ENCODE measurements at regions not wholly inside any gene's neighbourhood (a gene's known extent, or its start where the extent isn't known, plus 50 kb on each side); places are given as distances from the start of the nearest gene placed in this dataset.

GRCh38 chr5:171581781-171582180, 162.3 kb downstream of the FGF18 start:
- H3K27me3 ChIP-seq (ENCODE audit: insufficient read depth in 3 of 3, low read length in 2 of 3), result peaks cover 0 to 4% (median 2%) of the 10 kb centered on the region in 3 donors
- no peak overlapping the region for H3K4me3 ChIP-seq
- H3K27ac ChIP-seq, result no peak overlapping the region
- no peaks in the 10 kb centered on the region for H3K36me3 ChIP-seq (ENCODE audit: insufficient read depth in 1 of 2, low read depth in 1 of 2)
- WGBS, 3 donors, result 82 to 88% (median 88%) methylated on average over 7 of the region's 7 CpGs
- no peaks in the 10 kb centered on the region for H3K9me3 ChIP-seq
- no peak for TF ChIP-seq CTCF (IDR thresholded peaks at IDR 0.05)
- DNase-seq, result no peak
- no peak for ATAC-seq
- H3K4me1 ChIP-seq, result no peaks in the 10 kb centered on the region
- intact Hi-C loops (cut with DNase I), result no loop called here

GRCh38 chr5:171582849-171583248, 163.4 kb downstream of the FGF18 start:
- Histone ChIP-seq H3K27me3 (ENCODE audit: insufficient read depth in 3 of 3, low read length in 2 of 3) (peaks cover 0 to 2% (median 0%) of the 10 kb centered on the region in 3 donors), H3K9me3 (no peaks in the 10 kb centered on the region), H3K4me3 (no peak overlapping the region), H3K36me3 (ENCODE audit: insufficient read depth in 1 of 2, low read depth in 1 of 2) (no peaks in the 10 kb centered on the region), H3K27ac (no peak overlapping the region), H3K4me1 (no peaks in the 10 kb centered on the region)
- 89 to 95% (median 90%) methylated on average over 5 of the region's 5 CpGs for WGBS, 3 donors
- intact Hi-C loops (cut with DNase I), result no loop called here
- DNase-seq (no peak), ATAC-seq (no peak)
- no peak for TF ChIP-seq CTCF (IDR thresholded peaks at IDR 0.05)

- no peaks in the 10 kb centered on the region for H3K36me3 ChIP-seq (ENCODE audit: insufficient read depth in 1 of 2, low read depth in 1 of 2)
- H3K9me3 ChIP-seq, result no peaks in the 10 kb centered on the region
- H3K27me3 ChIP-seq (ENCODE audit: insufficient read depth in 3 of 3, low read length in 2 of 3), result peaks cover 0 to 8% (median 0%) of the 10 kb centered on the region in 3 donors
- WGBS, 3 donors, result 87 to 90% (median 89%) methylated on average over 9 of the region's 9 CpGs
- TF ChIP-seq CTCF (IDR thresholded peaks at IDR 0.05), result no peak
- intact Hi-C loops (cut with DNase I), result no loop called here
- no peak overlapping the region for H3K4me3 ChIP-seq
- H3K27ac ChIP-seq, result no peak overlapping the region
- no peak for ATAC-seq
- no peak for DNase-seq
- H3K4me1 ChIP-seq, result no peaks in the 10 kb centered on the region
Measured at GRCh38 chr5:171585981-171586380, 166.5 kb downstream of the FGF18 start.

GRCh38 chr5:171586436-171586835, 167.0 kb downstream of the FGF18 start:
- ATAC-seq (no peak), DNase-seq (no peak)
- H3K27ac ChIP-seq, result no peak overlapping the region
- H3K36me3 ChIP-seq (ENCODE audit: insufficient read depth in 1 of 2, low read depth in 1 of 2), result no peaks in the 10 kb centered on the region
- no peaks in the 10 kb centered on the region for H3K9me3 ChIP-seq
- peaks cover 0 to 9% (median 0%) of the 10 kb centered on the region in 3 donors for H3K27me3 ChIP-seq (ENCODE audit: insufficient read depth in 3 of 3, low read length in 2 of 3)
- intact Hi-C loops (cut with DNase I), result no loop called here
- 59 to 71% (median 59%) methylated on average over 4 of the region's 4 CpGs for WGBS, 3 donors
- no peaks in the 10 kb centered on the region for H3K4me1 ChIP-seq
- TF ChIP-seq CTCF (IDR thresholded peaks at IDR 0.05), result no peak
- no peak overlapping the region for H3K4me3 ChIP-seq

GRCh38 chr5:171588046-171588445, 168.6 kb downstream of the FGF18 start:
- no peaks in the 10 kb centered on the region for H3K4me1 ChIP-seq
- no peak for ATAC-seq
- no peaks in the 10 kb centered on the region for H3K36me3 ChIP-seq (ENCODE audit: insufficient read depth in 1 of 2, low read depth in 1 of 2)
- WGBS, 3 donors, result 86 to 95% (median 92%) methylated on average over 1 of the region's 1 CpG
- H3K4me3 ChIP-seq, result no peak overlapping the region
- H3K27me3 ChIP-seq (ENCODE audit: insufficient read depth in 3 of 3, low read length in 2 of 3), result peaks cover 0 to 6% (median 0%) of the 10 kb centered on the region in 3 donors
- H3K27ac ChIP-seq, result no peak overlapping the region
- no peak for TF ChIP-seq CTCF (IDR thresholded peaks at IDR 0.05)
- H3K9me3 ChIP-seq, result no peaks in the 10 kb centered on the region
- no peak for DNase-seq
- intact Hi-C loops (cut with DNase I), result no loop called here
